HEK293T (cell line): ENCODE measurements at regions not wholly inside any gene's neighbourhood (a gene's known extent, or its start where the extent isn't known, plus 50 kb on each side); places are given as distances from the start of the nearest gene placed in this dataset.
"Not testable (repeated sequence)": the region's sequence is repeated elsewhere in the genome, so short reads cannot be mapped to it uniquely, and the experiment has no call there.

Source experiments
- CTCF ChIA-PET: fragments of 350-600 bp; formaldehyde crosslinking; extraction: SDS; loops from one replicate; lab custom pipeline; 2021; ENCODE audit warnings: antibody characterized with exemption, inconsistent platforms; lab: Yijun Ruan, JAX
- POLR2A ChIA-PET: fragments of 350-600 bp; formaldehyde crosslinking; extraction: SDS; loops from one replicate; lab custom pipeline; 2020; ENCODE audit warnings: antibody characterized with exemption, inconsistent platforms; lab: Yijun Ruan, JAX
- DNase-seq: peaks from one replicate; pipeline ENCODE4 v3.0.0; 2012; ENCODE audit warnings: mixed read lengths; ENCODE audit errors: extremely low spot score
- ARNT ChIP-seq: fragments of 450-650 bp; IDR thresholded peaks from 2 replicates; pipeline ENCODE4 v1.6.1; 2017; ENCODE audit warnings: mild to moderate bottlenecking
- BHLHE40 ChIP-seq: fragments of 450-650 bp; IDR thresholded peaks from 2 replicates; pipeline ENCODE4 v1.6.1; 2016; ENCODE audit warnings: mild to moderate bottlenecking, moderate library complexity, borderline replicate concordance
- CTBP1 ChIP-seq: fragments of 450-650 bp; IDR thresholded peaks from 2 replicates; pipeline ENCODE4 v1.6.1; 2016; ENCODE audit warnings: borderline replicate concordance
- ELF4 ChIP-seq: fragments of 450-650 bp; IDR thresholded peaks from 2 replicates; pipeline ENCODE4 v1.6.1; 2017; ENCODE audit warnings: antibody characterized with exemption
- FOXA1 ChIP-seq: fragments of 450-650 bp; IDR thresholded peaks from 2 replicates; pipeline ENCODE4 v1.6.1; 2016; ENCODE audit warnings: mild to moderate bottlenecking
- FOXK2 ChIP-seq: fragments of 450-650 bp; IDR thresholded peaks from 2 replicates; pipeline ENCODE4 v1.6.1; 2016; ENCODE audit warnings: mild to moderate bottlenecking
- FOXM1 ChIP-seq: fragments of 450-650 bp; IDR thresholded peaks from 2 replicates; pipeline ENCODE4 v1.6.1; 2017; ENCODE audit warnings: mild to moderate bottlenecking, borderline replicate concordance
- HDGF ChIP-seq: fragments of 450-650 bp; IDR thresholded peaks from 2 replicates; pipeline ENCODE4 v1.6.1; 2017; ENCODE audit warnings: antibody characterized with exemption, borderline replicate concordance
- L3MBTL2 ChIP-seq: fragments of 450-650 bp; conservative IDR thresholded peaks from 2 replicates; pipeline ENCODE4 v1.6.1; 2016; ENCODE audit warnings: mild to moderate bottlenecking
- LEF1 ChIP-seq: fragments of 450-650 bp; IDR thresholded peaks from 2 replicates; pipeline ENCODE4 v1.6.1; 2017; ENCODE audit warnings: mild to moderate bottlenecking, borderline replicate concordance
- NFRKB ChIP-seq: fragments of 450-650 bp; IDR thresholded peaks from 2 replicates; pipeline ENCODE4 v1.6.1; 2016; ENCODE audit warnings: mild to moderate bottlenecking, moderate library complexity
- PKNOX1 ChIP-seq: fragments of 450-650 bp; IDR thresholded peaks from 2 replicates; pipeline ENCODE4 v1.6.1; 2016
- SP1 ChIP-seq: fragments of 450-650 bp; IDR thresholded peaks from 2 replicates; pipeline ENCODE4 v1.6.1; 2017
- SUZ12 ChIP-seq: fragments of 450-650 bp; IDR thresholded peaks from 2 replicates; pipeline ENCODE4 v1.6.1; 2016; ENCODE audit warnings: mild to moderate bottlenecking
- TARDBP ChIP-seq: fragments of 450-650 bp; IDR thresholded peaks from 2 replicates; pipeline ENCODE4 v1.6.1; 2016
- ZNF384 ChIP-seq: fragments of 450-650 bp; IDR thresholded peaks from 2 replicates; pipeline ENCODE4 v1.6.1; 2016

- TF ChIP-seq SUZ12: no peak
- no peak for TF ChIP-seq L3MBTL2
- no peak for TF ChIP-seq ZNF384
- no peak for TF ChIP-seq TARDBP
- no peak for TF ChIP-seq ELF4
- TF ChIP-seq HDGF: no peak
- TF ChIP-seq NFRKB: no peak
- no peak for TF ChIP-seq FOXK2
- no peak for TF ChIP-seq SP1
- no peak for TF ChIP-seq FOXA1
- TF ChIP-seq BHLHE40: no peak
- no peak for TF ChIP-seq LEF1
- no peak for TF ChIP-seq CTBP1
- CTCF ChIA-PET: no interaction called here
- POLR2A ChIA-PET: no interaction called here
Observed at GRCh38 chr3:78087134-78087533, 1047.2 kb downstream of the ROBO2 start.

GRCh38 chr3:78088006-78088405 lies 1048.1 kb downstream of the ROBO2 start:
- POLR2A ChIA-PET: no interaction called here
- CTCF ChIA-PET: no interaction called here
- TF ChIP-seq LEF1: no peak
- no peak for TF ChIP-seq SP1
- no peak for TF ChIP-seq FOXM1
- TF ChIP-seq L3MBTL2: no peak
- TF ChIP-seq BHLHE40: no peak
- no peak for TF ChIP-seq ARNT
- no peak for DNase-seq

More at GRCh38 chr3:78087134-78087533, 1047.2 kb downstream of the ROBO2 start:
- no peak for DNase-seq

- CTCF ChIA-PET: no interaction called here
- no peak for DNase-seq
- TF ChIP-seq SUZ12 (no peak), SP1 (no peak)
- POLR2A ChIA-PET: no interaction called here
Observed at GRCh38 chr3:78090382-78090781, 1050.5 kb downstream of the ROBO2 start.

GRCh38 chr3:78091478-78092119 lies 1051.7 kb downstream of the ROBO2 start:
- ChIA-PET POLR2A (no interaction called here), CTCF (no interaction called here)
- no peak for DNase-seq
- TF ChIP-seq PKNOX1 (0 out of 2 replicates have a peak, but pooled peaks have one; percentile 46), FOXA1 (no peak)

GRCh38 chr3:78092574-78092973 lies 1052.7 kb downstream of the ROBO2 start:
- DNase-seq, POLR2A ChIA-PET, CTCF ChIA-PET: not testable (repeated sequence)

GRCh38 chr3:78096488-78097255 lies 1056.8 kb downstream of the ROBO2 start:
- ChIA-PET POLR2A (no interaction called here), CTCF (no interaction called here)
- DNase-seq: no peak
- TF ChIP-seq SUZ12 (no peak), BHLHE40 (no peak), ARNT (no peak), FOXK2 (no peak), HDGF (no peak), ZNF384 (no peak), CTBP1 (no peak), L3MBTL2 (no peak), SP1 (no peak), PKNOX1 (no peak), NFRKB (no peak), TARDBP (no peak), LEF1 (no peak)

GRCh38 chr3:78098367-78098766 lies 1058.5 kb downstream of the ROBO2 start:
- TF ChIP-seq ZNF384 (no peak), NFRKB (no peak), CTBP1 (no peak), ARNT (no peak), L3MBTL2 (no peak), SP1 (no peak), FOXK2 (no peak), FOXA1 (no peak), TARDBP (no peak), FOXM1 (no peak), BHLHE40 (no peak), LEF1 (no peak), ELF4 (no peak), PKNOX1 (no peak), SUZ12 (no peak), HDGF (no peak)
- DNase-seq: no peak
- CTCF ChIA-PET: no interaction called here

More at GRCh38 chr3:78098367-78098766, 1058.5 kb downstream of the ROBO2 start:
- POLR2A ChIA-PET: no interaction called here
